ENCODE measurements at regions not wholly inside any gene's neighbourhood (a gene's known extent, or its start where the extent isn't known, plus 50 kb on each side); places are given as distances from the start of the nearest gene placed in this dataset.
"Not testable (repeated sequence)": the region's sequence is repeated elsewhere in the genome, so short reads cannot be mapped to it uniquely, and the experiment has no call there.

GRCh38 chr14:71460091-71460490 is 472.1 kb upstream of the RGS6 start:
- no peaks in the 10 kb centered on the region for H3K4me1 ChIP-seq (replicated peaks; ENCODE audit: insufficient read depth)
- H3K36me3 ChIP-seq (ENCODE audit: low read depth) = peaks cover 21% of the 10 kb centered on the region; the same call in 1 of the 2 replicates
- H3K4me2 ChIP-seq = no peak overlapping the region
- BruUV-seq (replicated peaks) = no TSS peak
- 0 out of 2 replicates have a peak, but pooled peaks cover 10% of the 10 kb centered on the region for H3F3A ChIP-seq (ENCODE audit: insufficient read depth, low read depth)
- no peaks in the 10 kb centered on the region for H3K27me3 ChIP-seq (ENCODE audit: insufficient read depth, low read depth)
- TF ChIP-seq CTCF (conservative IDR thresholded peaks at IDR 0.05) (no peak), EZH2 (IDR thresholded peaks at IDR 0.05; ENCODE audit: low read depth) (no peak)
- POLR2A ChIA-PET (ENCODE audit: unreplicated experiment) = interaction anchor here (0.6 kb wide), 1 partner anchor 11 kb away, joined by 4 read pairs; no protein-coding TSS in a partner anchor
- no peak overlapping the region for H3K4me3 ChIP-seq
- H3K79me2 ChIP-seq (ENCODE audit: low read depth) = peaks cover 50% of the 10 kb centered on the region
- H3K9me3 ChIP-seq (ENCODE audit: insufficient read depth, low read depth) = no peaks in the 10 kb centered on the region
- no peak for DNase-seq
- no peak overlapping the region for H2AFZ ChIP-seq
- CTCF ChIA-PET = no interaction called here
- intact Hi-C loops (cut with micrococcal nuclease; ENCODE audit: unreplicated experiment) = no loop called here
- peaks cover 39% of the 10 kb centered on the region for H4K20me1 ChIP-seq (ENCODE audit: insufficient read depth)
- H3K27ac ChIP-seq = no peak overlapping the region
- H3K9me2 ChIP-seq (ENCODE audit: insufficient read depth) = no peaks in the 10 kb centered on the region

GRCh38 chr14:71461617-71462016 is 470.6 kb upstream of the RGS6 start:
- Histone ChIP-seq H3K79me2 (ENCODE audit: low read depth) (peaks cover 37% of the 10 kb centered on the region), H4K20me1 (ENCODE audit: insufficient read depth) (peaks cover 25% of the 10 kb centered on the region), H3K36me3 (ENCODE audit: low read depth) (peaks cover 21% of the 10 kb centered on the region; the same call in 1 of the 2 replicates), H3F3A (ENCODE audit: insufficient read depth, low read depth) (peaks cover 25% of the 10 kb centered on the region; the same call in 1 of the 2 replicates)
- intact Hi-C loops (cut with micrococcal nuclease; ENCODE audit: unreplicated experiment); H3K9me2 ChIP-seq (ENCODE audit: insufficient read depth); H3K27me3 ChIP-seq (ENCODE audit: insufficient read depth, low read depth); POLR2A ChIA-PET (ENCODE audit: unreplicated experiment); H2AFZ ChIP-seq; H3K9me3 ChIP-seq (ENCODE audit: insufficient read depth, low read depth); BruUV-seq (replicated peaks); CTCF ChIA-PET; H3K27ac ChIP-seq; H3K4me3 ChIP-seq; H3K4me1 ChIP-seq (replicated peaks; ENCODE audit: insufficient read depth); H3K4me2 ChIP-seq; DNase-seq: not testable (repeated sequence)

GRCh38 chr14:71463807-71464206 is 468.4 kb upstream of the RGS6 start:
- CTCF ChIA-PET = no interaction called here
- no peaks in the 10 kb centered on the region for H3K9me3 ChIP-seq (ENCODE audit: insufficient read depth, low read depth)
- intact Hi-C loops (cut with micrococcal nuclease; ENCODE audit: unreplicated experiment) = no loop called here
- peaks cover 23% of the 10 kb centered on the region; the same call in 1 of the 2 replicates for H3F3A ChIP-seq (ENCODE audit: insufficient read depth, low read depth)
- no peak overlapping the region for H2AFZ ChIP-seq
- no peak overlapping the region for H3K4me2 ChIP-seq
- TF ChIP-seq EZH2 (IDR thresholded peaks at IDR 0.05; ENCODE audit: low read depth) (no peak), CTCF (conservative IDR thresholded peaks at IDR 0.05) (no peak)
- H3K27me3 ChIP-seq (ENCODE audit: insufficient read depth, low read depth) = no peaks in the 10 kb centered on the region
- no peaks in the 10 kb centered on the region for H3K9me2 ChIP-seq (ENCODE audit: insufficient read depth)
- no TSS peak for BruUV-seq (replicated peaks)
- DNase-seq = no peak
- peaks cover 18% of the 10 kb centered on the region; the same call in 1 of the 2 replicates for H3K36me3 ChIP-seq (ENCODE audit: low read depth)
- H3K79me2 ChIP-seq (ENCODE audit: low read depth) = peaks cover 38% of the 10 kb centered on the region
- no peaks in the 10 kb centered on the region for H3K4me1 ChIP-seq (replicated peaks; ENCODE audit: insufficient read depth)
- H3K27ac ChIP-seq = no peak overlapping the region
- H4K20me1 ChIP-seq (ENCODE audit: insufficient read depth) = peaks cover 7% of the 10 kb centered on the region
- H3K4me3 ChIP-seq = no peak overlapping the region
- POLR2A ChIA-PET (ENCODE audit: unreplicated experiment) = interaction anchor here (0.5 kb wide), 1 partner anchor 11 kb away, joined by 3 read pairs; no protein-coding TSS in a partner anchor

- Histone ChIP-seq H3K27me3 (ENCODE audit: insufficient read depth, low read depth) (no peaks in the 10 kb centered on the region), H4K20me1 (ENCODE audit: insufficient read depth) (peaks cover 6% of the 10 kb centered on the region), H3K79me2 (ENCODE audit: low read depth) (peaks cover 42% of the 10 kb centered on the region), H2AFZ (no peak overlapping the region), H3K36me3 (ENCODE audit: low read depth) (peaks cover 19% of the 10 kb centered on the region; the same call in 1 of the 2 replicates), H3K27ac (no peak overlapping the region), H3K9me2 (ENCODE audit: insufficient read depth) (no peaks in the 10 kb centered on the region), H3F3A (ENCODE audit: insufficient read depth, low read depth) (peaks cover 23% of the 10 kb centered on the region; the same call in 1 of the 2 replicates), H3K4me1 (replicated peaks; ENCODE audit: insufficient read depth) (no peaks in the 10 kb centered on the region), H3K4me2 (no peak overlapping the region), H3K4me3 (no peak overlapping the region), H3K9me3 (ENCODE audit: insufficient read depth, low read depth) (no peaks in the 10 kb centered on the region)
- intact Hi-C loops (cut with micrococcal nuclease; ENCODE audit: unreplicated experiment) = no loop called here
- no TSS peak for BruUV-seq (replicated peaks)
- no peak for DNase-seq
- ChIA-PET CTCF (no interaction called here), POLR2A (ENCODE audit: unreplicated experiment) (no interaction called here)
- TF ChIP-seq CTCF (conservative IDR thresholded peaks at IDR 0.05) (no peak), EZH2 (IDR thresholded peaks at IDR 0.05; ENCODE audit: low read depth) (no peak)
Observed at GRCh38 chr14:71464840-71465239, 467.4 kb upstream of the RGS6 start.

All from PC-9 (cell line).